ENCODE measurements at regions not wholly inside any gene's neighbourhood (a gene's known extent, or its start where the extent isn't known, plus 50 kb on each side); places are given as distances from the start of the nearest gene placed in this dataset.

DNA sequence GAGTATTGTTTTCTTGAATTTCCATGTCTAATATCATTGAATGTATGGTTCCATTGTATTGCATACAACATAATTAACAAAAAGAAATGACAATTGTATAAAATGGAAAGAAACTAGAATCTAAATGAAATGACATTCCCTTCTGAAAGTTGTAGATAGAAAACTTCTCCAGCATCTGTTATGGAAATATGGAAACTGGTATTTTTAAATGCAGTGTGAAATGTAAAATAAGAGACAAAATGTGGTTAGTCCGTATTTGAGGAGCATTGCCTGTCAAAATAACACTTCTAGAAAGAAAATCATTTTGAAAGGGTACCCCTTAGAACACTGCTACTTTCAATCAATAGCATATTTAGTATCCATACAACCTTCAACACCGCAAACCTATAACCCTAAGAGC is 286.3 kb upstream of the CELF2 start:
- no peak for ATAC-seq (ENCODE audit: poor library complexity)
- no peak overlapping the region for H3K4me3 Mint-ChIP-seq
- intact Hi-C loops (cut with DNase I, micrococcal nuclease) = no loop called here

GRCh38 chr10:10734356-10735064 is 283.2 kb upstream of the CELF2 start:
- H3K4me3 ChIP-seq (ENCODE audit: low read length) = no peak overlapping the region
- POLR2A ChIA-PET = no interaction called here
- no peak overlapping the region for H3K27ac ChIP-seq (ENCODE audit: low read depth in 1 of 2, low read length in 2 of 2)
- ATAC-seq (ENCODE audit: poor library complexity) = no peak
- H3K4me1 Mint-ChIP-seq (ENCODE audit: low read depth) = no peaks in the 10 kb centered on the region
- H3K27me3 Mint-ChIP-seq = peaks cover 19% of the 10 kb centered on the region
- no peaks in the 10 kb centered on the region for H3K4me1 ChIP-seq (ENCODE audit: insufficient read depth, low read length)
- H3K9me3 ChIP-seq (ENCODE audit: control insufficient read depth in 1 of 2, insufficient read depth in 1 of 2, low read length in 2 of 2) = no peaks in the 10 kb centered on the region
- TF ChIP-seq CTCF (IDR thresholded peaks at IDR 0.05) = no peak
- H3K27me3 ChIP-seq (ENCODE audit: control insufficient read depth in 1 of 2, insufficient read depth in 2 of 2, low read length in 2 of 2) = no peaks in the 10 kb centered on the region
- no peak for DNase-seq
- H3K4me3 Mint-ChIP-seq = no peak overlapping the region
- no peaks in the 10 kb centered on the region for H3K36me3 Mint-ChIP-seq (ENCODE audit: low read depth)
- no peaks in the 10 kb centered on the region for H3K36me3 ChIP-seq (ENCODE audit: insufficient read depth, low read length)
- CTCF ChIA-PET = no interaction called here
- no peak overlapping the region for H3K27ac Mint-ChIP-seq
- intact Hi-C loops (cut with DNase I, micrococcal nuclease) = no loop called here
- H3K9me3 Mint-ChIP-seq = no peaks in the 10 kb centered on the region

More for the DNA sequence above, 286.3 kb upstream of the CELF2 start:
- Histone ChIP-seq H3K9me3 (ENCODE audit: control insufficient read depth in 1 of 2, insufficient read depth in 1 of 2, low read length in 2 of 2) (no peaks in the 10 kb centered on the region), H3K4me3 (ENCODE audit: low read length) (no peak overlapping the region), H3K36me3 (ENCODE audit: insufficient read depth, low read length) (no peaks in the 10 kb centered on the region), H3K27ac (ENCODE audit: low read depth in 1 of 2, low read length in 2 of 2) (no peak overlapping the region), H3K27me3 (ENCODE audit: control insufficient read depth in 1 of 2, insufficient read depth in 2 of 2, low read length in 2 of 2) (no peaks in the 10 kb centered on the region), H3K4me1 (ENCODE audit: insufficient read depth, low read length) (no peaks in the 10 kb centered on the region)
- Mint-ChIP-seq H3K27ac (no peak overlapping the region), H3K4me1 (ENCODE audit: low read depth) (no peaks in the 10 kb centered on the region), H3K36me3 (ENCODE audit: low read depth) (no peaks in the 10 kb centered on the region), H3K27me3 (peaks cover 6% of the 10 kb centered on the region), H3K9me3 (no peaks in the 10 kb centered on the region)
- no peak for TF ChIP-seq CTCF (IDR thresholded peaks at IDR 0.05)
- no peak for DNase-seq
- CTCF ChIA-PET = no interaction called here
- POLR2A ChIA-PET = no interaction called here

DNA sequence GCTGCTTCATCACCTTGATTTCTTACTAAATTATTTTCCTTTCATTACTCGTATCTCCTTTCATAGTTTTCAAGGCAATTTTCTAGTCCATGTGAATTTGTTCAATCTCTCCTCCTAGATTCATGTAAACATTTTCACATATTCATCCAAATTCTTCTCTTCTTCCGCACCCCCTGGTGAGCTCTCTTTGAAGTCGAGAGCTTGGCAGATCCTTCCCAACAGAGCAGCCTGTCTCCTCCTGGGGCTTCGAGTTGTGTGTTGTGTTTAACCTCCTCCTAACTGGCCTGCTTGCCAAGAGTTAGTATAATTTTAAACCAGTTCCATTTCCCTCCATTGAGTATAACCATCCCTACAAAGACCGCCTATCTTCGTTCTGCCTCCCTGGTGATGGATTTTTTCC is 272.4 kb upstream of the CELF2 start:
- intact Hi-C loops (cut with DNase I, micrococcal nuclease) = no loop called here
- POLR2A ChIA-PET = no interaction called here

More for the DNA sequence above, 272.4 kb upstream of the CELF2 start:
- Mint-ChIP-seq H3K27ac (no peak overlapping the region), H3K4me1 (ENCODE audit: low read depth) (no peaks in the 10 kb centered on the region), H3K36me3 (ENCODE audit: low read depth) (no peaks in the 10 kb centered on the region), H3K27me3 (peaks cover 24% of the 10 kb centered on the region), H3K9me3 (peaks cover 5% of the 10 kb centered on the region), H3K4me3 (no peak overlapping the region)
- CTCF ChIA-PET = no interaction called here
- TF ChIP-seq CTCF (IDR thresholded peaks at IDR 0.05) = no peak
- ATAC-seq (ENCODE audit: poor library complexity) = no peak
- DNase-seq = no peak
- no peaks in the 10 kb centered on the region for H3K27me3 ChIP-seq (ENCODE audit: control insufficient read depth in 1 of 2, insufficient read depth in 2 of 2, low read length in 2 of 2)
- no peak overlapping the region for H3K4me3 ChIP-seq (ENCODE audit: low read length)
- H3K9me3 ChIP-seq (ENCODE audit: control insufficient read depth in 1 of 2, insufficient read depth in 1 of 2, low read length in 2 of 2) = peaks cover 0 to 15% of the 10 kb centered on the region in 2 experiments
- no peaks in the 10 kb centered on the region for H3K36me3 ChIP-seq (ENCODE audit: insufficient read depth, low read length)
- H3K27ac ChIP-seq (ENCODE audit: low read depth in 1 of 2, low read length in 2 of 2) = no peak overlapping the region
- no peaks in the 10 kb centered on the region for H3K4me1 ChIP-seq (ENCODE audit: insufficient read depth, low read length)

Data from CD4-positive, alpha-beta T cell (primary cell).